ENCODE measurements at regions not wholly inside any gene's neighbourhood (a gene's known extent, or its start where the extent isn't known, plus 50 kb on each side); places are given as distances from the start of the nearest gene placed in this dataset.

DNA sequence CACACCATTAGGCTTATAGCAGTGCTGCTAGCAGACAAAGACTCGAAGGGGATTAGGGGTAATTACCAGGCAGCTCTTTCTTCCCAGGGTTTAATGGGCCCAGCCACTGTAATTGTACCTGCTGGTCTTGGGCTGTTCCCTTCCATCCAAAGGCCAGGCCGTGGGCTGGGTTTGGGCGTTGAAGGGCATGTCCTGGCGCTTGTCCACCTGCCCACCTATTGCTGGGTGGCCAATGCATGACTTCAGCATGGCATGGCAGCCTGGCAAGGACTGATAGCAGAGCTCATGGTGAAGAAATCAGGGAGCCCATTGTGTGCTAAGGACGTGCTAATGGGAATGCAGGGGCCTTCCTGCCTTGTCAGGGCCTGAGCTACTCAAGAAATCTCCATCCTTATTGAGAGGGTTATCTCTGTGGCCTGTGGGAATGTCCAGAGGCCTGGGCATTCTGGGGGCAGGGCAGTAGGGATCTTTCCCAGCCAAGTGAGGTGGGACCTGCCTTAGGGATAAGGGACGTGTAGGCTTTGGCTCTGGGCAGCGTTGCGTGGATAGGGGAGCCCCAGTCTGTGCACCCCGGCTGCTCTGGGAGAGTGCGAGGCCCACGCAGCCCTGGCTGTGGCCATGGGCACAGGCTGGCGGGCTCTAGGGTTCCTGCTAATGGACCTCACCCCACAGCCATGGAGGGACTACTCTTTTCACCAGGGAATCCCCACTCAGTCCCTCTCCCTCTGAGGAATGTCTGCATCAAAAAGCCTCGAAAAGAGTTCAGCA lies 116.1 kb upstream of the PITX1 start:
- Histone ChIP-seq H3K27ac (ENCODE audit: low read depth, low read length) (no peak overlapping the region), H3K4me1 (ENCODE audit: insufficient read depth, low read length) (no peaks in the 10 kb centered on the region), H2AFZ (ENCODE audit: low read length) (no peak overlapping the region), H3K4me3 (ENCODE audit: insufficient read depth, low read length) (no peak overlapping the region), H3K4me2 (ENCODE audit: insufficient read depth, low read length) (no peak overlapping the region), H3K36me3 (ENCODE audit: insufficient read depth, low read length) (no peaks in the 10 kb centered on the region), H3K9me3 (ENCODE audit: low read depth, low read length) (no peaks in the 10 kb centered on the region), H4K20me1 (ENCODE audit: insufficient read depth, low read length) (no peaks in the 10 kb centered on the region), H3K79me2 (ENCODE audit: insufficient read depth, low read length) (no peaks in the 10 kb centered on the region), H3K27me3 (ENCODE audit: insufficient read depth, low read length) (peaks cover 3% of the 10 kb centered on the region)
- no peak for DNase-seq (ENCODE audit: insufficient read length, low spot score, missing footprints)
- TF ChIP-seq, protein P1, sequence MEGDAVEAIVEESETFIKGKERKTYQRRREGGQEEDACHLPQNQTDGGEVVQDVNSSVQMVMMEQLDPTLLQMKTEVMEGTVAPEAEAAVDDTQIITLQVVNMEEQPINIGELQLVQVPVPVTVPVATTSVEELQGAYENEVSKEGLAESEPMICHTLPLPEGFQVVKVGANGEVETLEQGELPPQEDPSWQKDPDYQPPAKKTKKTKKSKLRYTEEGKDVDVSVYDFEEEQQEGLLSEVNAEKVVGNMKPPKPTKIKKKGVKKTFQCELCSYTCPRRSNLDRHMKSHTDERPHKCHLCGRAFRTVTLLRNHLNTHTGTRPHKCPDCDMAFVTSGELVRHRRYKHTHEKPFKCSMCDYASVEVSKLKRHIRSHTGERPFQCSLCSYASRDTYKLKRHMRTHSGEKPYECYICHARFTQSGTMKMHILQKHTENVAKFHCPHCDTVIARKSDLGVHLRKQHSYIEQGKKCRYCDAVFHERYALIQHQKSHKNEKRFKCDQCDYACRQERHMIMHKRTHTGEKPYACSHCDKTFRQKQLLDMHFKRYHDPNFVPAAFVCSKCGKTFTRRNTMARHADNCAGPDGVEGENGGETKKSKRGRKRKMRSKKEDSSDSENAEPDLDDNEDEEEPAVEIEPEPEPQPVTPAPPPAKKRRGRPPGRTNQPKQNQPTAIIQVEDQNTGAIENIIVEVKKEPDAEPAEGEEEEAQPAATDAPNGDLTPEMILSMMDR (IDR thresholded peaks at IDR 0.05; ENCODE audit: extremely low read depth, low read depth, low read length), result no peak

DNA sequence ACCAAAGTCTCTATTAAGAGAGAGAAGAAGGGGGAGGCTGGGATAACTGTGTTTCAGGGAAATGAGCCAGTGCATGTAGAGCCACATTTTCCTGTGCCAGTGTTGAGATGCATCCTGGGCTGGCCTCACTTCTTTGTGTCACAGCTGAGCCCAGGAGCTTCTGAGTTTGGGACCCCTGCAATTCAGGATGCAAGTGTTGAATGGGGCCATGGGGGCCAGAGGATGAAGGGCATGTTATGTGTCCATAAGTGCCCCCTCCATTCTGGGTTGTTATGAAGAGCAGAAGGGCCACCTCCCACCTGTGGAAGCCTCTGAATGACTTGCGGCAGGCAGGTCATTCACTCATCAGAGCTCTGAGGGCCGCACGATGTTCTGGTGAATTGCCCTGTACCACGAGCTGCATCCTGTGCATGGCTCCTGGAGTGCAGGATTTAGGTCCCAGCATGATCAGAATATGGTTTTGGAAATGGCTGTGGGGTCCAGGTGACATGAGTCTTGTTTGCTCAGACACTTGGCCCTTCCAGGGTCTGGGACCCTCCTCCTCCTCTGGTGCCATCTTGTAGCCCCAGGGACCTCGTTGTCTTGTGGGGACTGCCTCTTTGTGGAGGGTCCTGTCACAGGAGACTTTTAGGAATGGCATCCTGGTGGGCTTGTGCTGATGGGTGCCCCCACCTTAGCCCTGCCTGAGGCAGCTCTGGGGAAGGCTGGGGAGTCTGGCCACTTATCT lies 115.4 kb upstream of the PITX1 start:
- DNase-seq (ENCODE audit: insufficient read length, low spot score, missing footprints), result no peak
- Histone ChIP-seq H3K36me3 (ENCODE audit: insufficient read depth, low read length) (no peaks in the 10 kb centered on the region), H4K20me1 (ENCODE audit: insufficient read depth, low read length) (no peaks in the 10 kb centered on the region), H3K27me3 (ENCODE audit: insufficient read depth, low read length) (peaks cover 3% of the 10 kb centered on the region), H3K9me3 (ENCODE audit: low read depth, low read length) (no peaks in the 10 kb centered on the region), H3K27ac (ENCODE audit: low read depth, low read length) (no peak overlapping the region), H2AFZ (ENCODE audit: low read length) (no peak overlapping the region), H3K4me2 (ENCODE audit: insufficient read depth, low read length) (no peak overlapping the region), H3K4me3 (ENCODE audit: insufficient read depth, low read length) (no peak overlapping the region), H3K79me2 (ENCODE audit: insufficient read depth, low read length) (no peaks in the 10 kb centered on the region), H3K4me1 (ENCODE audit: insufficient read depth, low read length) (no peaks in the 10 kb centered on the region)
- TF ChIP-seq, protein P1 (IDR thresholded peaks at IDR 0.05; ENCODE audit: extremely low read depth, low read depth, low read length), result no peak

DNA sequence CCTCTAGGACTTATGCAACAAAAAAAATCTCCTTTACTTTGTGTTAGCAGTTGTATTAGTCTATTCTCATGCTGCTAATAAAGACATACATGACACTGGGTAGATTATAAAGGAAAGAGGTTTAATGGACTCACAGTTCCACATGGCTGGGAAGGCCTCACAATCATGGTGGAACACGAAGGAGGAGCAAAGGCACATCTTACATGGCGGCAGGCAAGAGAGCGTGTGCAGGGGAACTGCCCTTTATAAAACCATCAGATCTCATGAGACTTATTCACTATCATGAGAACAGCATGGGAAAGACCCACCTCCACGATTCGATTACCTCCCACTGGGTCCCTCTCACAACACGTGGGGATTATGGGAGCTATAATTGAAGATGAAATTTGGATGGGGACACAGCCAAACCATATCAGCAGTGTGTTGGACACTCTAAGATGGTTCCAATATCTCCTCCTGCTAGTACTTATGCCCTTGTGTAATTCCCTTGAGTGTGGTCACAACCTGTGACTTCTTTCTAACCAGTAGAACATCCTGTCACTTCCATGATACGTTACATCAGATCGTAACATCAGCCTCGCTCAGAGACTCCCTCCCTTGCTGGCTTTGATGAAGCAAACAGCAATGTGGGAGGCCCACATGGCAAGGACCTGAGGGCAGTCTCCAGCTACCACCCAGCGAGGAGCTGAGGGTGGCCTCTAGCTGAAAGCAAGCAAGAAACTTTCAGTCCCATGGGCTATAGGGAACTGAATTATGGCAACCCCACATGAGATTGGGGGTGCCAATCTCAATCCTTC lies 113.5 kb upstream of the PITX1 start:
- Histone ChIP-seq H3K27me3 (ENCODE audit: insufficient read depth, low read length) (peaks cover 3% of the 10 kb centered on the region), H3K4me1 (ENCODE audit: insufficient read depth, low read length) (no peaks in the 10 kb centered on the region), H3K4me2 (ENCODE audit: insufficient read depth, low read length) (no peak overlapping the region), H4K20me1 (ENCODE audit: insufficient read depth, low read length) (no peaks in the 10 kb centered on the region), H3K9me3 (ENCODE audit: low read depth, low read length) (no peaks in the 10 kb centered on the region), H3K4me3 (ENCODE audit: insufficient read depth, low read length) (no peak overlapping the region), H2AFZ (ENCODE audit: low read length) (no peak overlapping the region), H3K27ac (ENCODE audit: low read depth, low read length) (no peak overlapping the region), H3K79me2 (ENCODE audit: insufficient read depth, low read length) (no peaks in the 10 kb centered on the region), H3K36me3 (ENCODE audit: insufficient read depth, low read length) (no peaks in the 10 kb centered on the region)
- no peak for DNase-seq (ENCODE audit: insufficient read length, low spot score, missing footprints)
- TF ChIP-seq, protein P1 (IDR thresholded peaks at IDR 0.05; ENCODE audit: extremely low read depth, low read depth, low read length), result no peak
